ENCODE measurements at regions not wholly inside any gene's neighbourhood (a gene's known extent, or its start where the extent isn't known, plus 50 kb on each side); places are given as distances from the start of the nearest gene placed in this dataset.
"Not testable (repeated sequence)": the region's sequence is repeated elsewhere in the genome, so short reads cannot be mapped to it uniquely, and the experiment has no call there.

DNA sequence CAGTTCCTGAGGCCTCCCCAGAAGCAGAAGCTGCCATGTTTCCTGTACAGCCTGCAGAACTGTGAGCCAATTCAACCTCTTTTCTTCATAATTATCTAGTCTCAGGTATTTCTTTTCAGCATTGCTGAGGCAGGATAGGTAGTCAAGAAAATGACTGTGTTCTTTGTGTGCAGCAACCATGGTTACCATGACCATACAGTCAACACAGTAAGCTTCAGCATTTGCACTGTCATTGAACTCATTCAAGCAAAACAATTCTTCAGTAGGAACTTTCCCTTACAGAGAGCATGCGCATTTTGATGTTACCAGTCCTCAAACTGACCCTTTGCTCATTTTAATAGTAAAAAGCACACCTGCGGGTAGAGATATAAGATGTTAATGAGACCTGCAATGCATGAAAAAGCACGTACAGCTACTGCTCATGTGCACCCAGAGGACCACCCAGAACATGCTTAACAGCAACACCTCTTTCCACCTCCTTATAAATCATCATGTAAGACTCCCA lies 180.8 kb downstream of the PRKX start:
- peaks cover 0 to 4% of the 10 kb centered on the region in 2 donors for H3K36me3 Mint-ChIP-seq
- no peak for DNase-seq
- Histone ChIP-seq H3K9me3 (ENCODE audit: control insufficient read depth in 1 of 2, low read length in 2 of 2) (no peaks in the 10 kb centered on the region), H3K27me3 (ENCODE audit: insufficient read depth, low read length) (no peaks in the 10 kb centered on the region), H3K36me3 (ENCODE audit: insufficient read depth, low read length) (no peaks in the 10 kb centered on the region), H3K4me3 (ENCODE audit: low read length in 2 of 2) (no peak overlapping the region), H3K4me1 (ENCODE audit: insufficient read depth, low read length) (no peaks in the 10 kb centered on the region), H3K27ac (ENCODE audit: low read depth, low read length) (no peak overlapping the region)
- H3K27ac Mint-ChIP-seq, result no peak overlapping the region
- no peaks in the 10 kb centered on the region for H3K4me1 Mint-ChIP-seq
- no peak overlapping the region for H3K4me3 Mint-ChIP-seq
- ChIA-PET POLR2A (ENCODE audit: partially characterized antibody) (no interaction called here), CTCF (ENCODE audit: partially characterized antibody) (no interaction called here)
- peaks cover 0 to 10% of the 10 kb centered on the region in 2 donors for H3K27me3 Mint-ChIP-seq
- H3K9me3 Mint-ChIP-seq, result peaks cover 0 to 34% (median 14%) of the 10 kb centered on the region in 8 donors
- intact Hi-C loops (cut with micrococcal nuclease), result no loop called here

DNA sequence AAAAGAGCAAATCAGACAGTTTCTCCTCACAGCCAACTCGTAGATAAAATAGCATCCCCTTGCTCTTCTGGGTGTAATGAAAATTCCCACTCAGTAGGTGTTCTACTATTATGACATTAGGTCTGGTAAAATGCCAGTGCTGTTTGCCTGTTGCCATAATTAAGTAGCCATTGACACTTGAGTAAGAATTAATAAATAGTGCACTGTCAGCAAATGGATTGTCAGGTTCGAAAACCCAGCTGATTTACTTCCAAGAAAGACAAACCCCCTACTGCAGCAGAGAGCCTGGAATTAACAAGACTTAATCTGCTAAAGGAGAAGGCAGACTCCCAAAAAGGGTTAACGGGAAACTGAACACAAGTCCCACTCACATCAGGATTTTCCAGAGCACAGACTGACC lies 182.0 kb downstream of the PRKX start:
- intact Hi-C loops (cut with micrococcal nuclease); H3K27me3 Mint-ChIP-seq; H3K9me3 ChIP-seq (ENCODE audit: control insufficient read depth in 1 of 2, low read length in 2 of 2); H3K27ac ChIP-seq (ENCODE audit: low read depth, low read length); H3K36me3 ChIP-seq (ENCODE audit: insufficient read depth, low read length); H3K36me3 Mint-ChIP-seq; DNase-seq; H3K27ac Mint-ChIP-seq; H3K4me1 Mint-ChIP-seq; POLR2A ChIA-PET (ENCODE audit: partially characterized antibody); H3K4me3 ChIP-seq (ENCODE audit: low read length in 2 of 2); H3K4me1 ChIP-seq (ENCODE audit: insufficient read depth, low read length); H3K27me3 ChIP-seq (ENCODE audit: insufficient read depth, low read length); H3K4me3 Mint-ChIP-seq; CTCF ChIA-PET (ENCODE audit: partially characterized antibody): not testable (repeated sequence)
- H3K9me3 Mint-ChIP-seq, result peaks cover 0 to 38% (median 14%) of the 10 kb centered on the region in 8 donors

DNA sequence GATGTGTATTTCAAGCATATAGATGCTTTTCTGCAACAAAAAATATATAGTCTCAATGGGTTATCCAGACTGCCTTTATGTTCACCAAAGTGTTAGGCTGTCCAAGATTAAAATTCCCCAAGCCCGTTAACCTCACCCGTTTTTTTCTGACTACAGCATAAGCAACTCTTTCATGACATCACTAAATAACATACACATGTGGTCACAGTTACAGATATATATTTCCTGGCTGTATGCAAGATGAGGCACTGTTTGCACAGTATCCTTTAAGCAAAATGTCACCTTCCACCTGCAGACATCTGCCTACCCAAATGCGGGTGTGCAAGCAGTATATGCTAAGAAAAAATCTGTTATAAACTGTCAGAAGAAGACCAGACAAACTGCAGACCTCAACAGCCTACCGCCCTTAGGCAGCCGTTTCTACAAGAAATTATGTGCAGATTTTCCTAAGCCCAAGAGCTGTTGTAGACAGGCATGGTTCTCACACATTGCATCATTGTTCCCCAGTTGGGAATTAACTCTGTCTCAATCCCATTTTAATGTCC lies 183.1 kb upstream of the MXRA5 start:
- H3K4me3 Mint-ChIP-seq, result no peak overlapping the region
- Histone ChIP-seq H3K27ac (ENCODE audit: low read depth, low read length) (no peak overlapping the region), H3K36me3 (ENCODE audit: insufficient read depth, low read length) (no peaks in the 10 kb centered on the region), H3K4me1 (ENCODE audit: insufficient read depth, low read length) (no peaks in the 10 kb centered on the region), H3K4me3 (ENCODE audit: low read length in 2 of 2) (no peak overlapping the region), H3K9me3 (ENCODE audit: control insufficient read depth in 1 of 2, low read length in 2 of 2) (no peaks in the 10 kb centered on the region), H3K27me3 (ENCODE audit: insufficient read depth, low read length) (no peaks in the 10 kb centered on the region)
- no peak for DNase-seq
- intact Hi-C loops (cut with micrococcal nuclease), result no loop called here
- POLR2A ChIA-PET (ENCODE audit: partially characterized antibody), result no interaction called here
- H3K27ac Mint-ChIP-seq, result no peak overlapping the region
- H3K27me3 Mint-ChIP-seq, result peaks cover 0 to 8% of the 10 kb centered on the region in 2 donors
- no peaks in the 10 kb centered on the region for H3K36me3 Mint-ChIP-seq
- CTCF ChIA-PET (ENCODE audit: partially characterized antibody), result no interaction called here
- peaks cover 0 to 24% (median 5%) of the 10 kb centered on the region in 8 donors for H3K9me3 Mint-ChIP-seq
- no peaks in the 10 kb centered on the region for H3K4me1 Mint-ChIP-seq

DNA sequence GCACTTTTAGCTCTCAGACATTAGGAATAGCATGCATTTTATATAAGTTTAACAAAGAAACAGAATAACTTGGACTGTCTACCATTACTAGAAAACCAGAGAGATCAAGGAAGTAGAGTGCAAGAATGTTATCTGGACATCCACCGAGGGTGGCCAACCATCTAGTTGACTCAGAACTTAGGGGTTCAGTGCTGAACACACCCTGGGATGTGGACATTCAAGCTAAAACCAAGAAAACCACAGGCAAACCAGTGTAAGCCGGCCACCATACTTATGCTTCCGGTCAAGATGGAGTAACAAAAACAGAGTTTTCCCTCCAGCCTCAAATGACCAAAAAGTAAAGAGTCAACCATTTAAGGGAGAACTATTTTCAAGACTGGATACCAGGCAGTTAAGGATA lies 181.4 kb upstream of the MXRA5 start:
- POLR2A ChIA-PET (ENCODE audit: partially characterized antibody), result no interaction called here
- no peaks in the 10 kb centered on the region for H3K36me3 Mint-ChIP-seq
- CTCF ChIA-PET (ENCODE audit: partially characterized antibody), result no interaction called here

DNA sequence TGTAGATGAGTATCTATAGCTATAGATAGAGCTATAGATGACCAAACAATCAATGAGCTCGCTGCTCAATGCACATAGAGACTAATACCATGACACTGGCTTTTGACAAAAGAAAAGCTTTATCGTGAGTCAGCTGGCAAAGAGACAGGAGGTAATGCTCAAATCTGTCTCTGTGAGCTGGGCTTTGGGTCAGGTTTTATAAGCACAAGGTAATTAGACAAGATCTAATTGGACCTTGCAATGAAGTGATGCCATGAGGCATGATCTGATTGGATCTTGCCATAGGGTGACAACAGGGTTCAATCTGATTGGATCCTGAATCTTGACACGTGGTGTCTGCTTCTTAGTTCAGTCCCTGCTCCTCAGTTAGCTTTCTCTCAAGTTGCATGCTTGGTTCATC lies 180.7 kb upstream of the MXRA5 start:
- intact Hi-C loops (cut with micrococcal nuclease), result no loop called here
- H3K9me3 ChIP-seq (ENCODE audit: control insufficient read depth in 1 of 2, low read length in 2 of 2), result no peaks in the 10 kb centered on the region
- Mint-ChIP-seq H3K27me3 (peaks cover 0 to 2% of the 10 kb centered on the region in 2 donors), H3K4me1 (no peaks in the 10 kb centered on the region), H3K27ac (no peak overlapping the region), H3K9me3 (peaks cover 0 to 3% (median 0%) of the 10 kb centered on the region in 8 donors), H3K36me3 (no peaks in the 10 kb centered on the region), H3K4me3 (no peak overlapping the region)
- no peaks in the 10 kb centered on the region for H3K27me3 ChIP-seq (ENCODE audit: insufficient read depth, low read length)
- H3K36me3 ChIP-seq (ENCODE audit: insufficient read depth, low read length), result no peaks in the 10 kb centered on the region
- DNase-seq, result no peak
- H3K4me1 ChIP-seq (ENCODE audit: insufficient read depth, low read length), result no peaks in the 10 kb centered on the region
- no peak overlapping the region for H3K4me3 ChIP-seq (ENCODE audit: low read length in 2 of 2)
- CTCF ChIA-PET (ENCODE audit: partially characterized antibody), result no interaction called here
- POLR2A ChIA-PET (ENCODE audit: partially characterized antibody), result no interaction called here
- H3K27ac ChIP-seq (ENCODE audit: low read depth, low read length), result no peak overlapping the region

More for the DNA sequence above, 181.4 kb upstream of the MXRA5 start:
- H3K4me3 Mint-ChIP-seq, result no peak overlapping the region
- H3K36me3 ChIP-seq (ENCODE audit: insufficient read depth, low read length), result no peaks in the 10 kb centered on the region
- intact Hi-C loops (cut with micrococcal nuclease), result no loop called here
- H3K9me3 Mint-ChIP-seq, result peaks cover 0 to 9% (median 0%) of the 10 kb centered on the region in 8 donors
- no peaks in the 10 kb centered on the region for H3K4me1 Mint-ChIP-seq
- H3K9me3 ChIP-seq (ENCODE audit: control insufficient read depth in 1 of 2, low read length in 2 of 2), result no peaks in the 10 kb centered on the region
- H3K4me3 ChIP-seq (ENCODE audit: low read length in 2 of 2), result no peak overlapping the region
- no peak overlapping the region for H3K27ac Mint-ChIP-seq
- no peaks in the 10 kb centered on the region for H3K4me1 ChIP-seq (ENCODE audit: insufficient read depth, low read length)
- no peak for DNase-seq
- H3K27me3 Mint-ChIP-seq, result peaks cover 0 to 2% of the 10 kb centered on the region in 2 donors
- H3K27me3 ChIP-seq (ENCODE audit: insufficient read depth, low read length), result no peaks in the 10 kb centered on the region
- H3K27ac ChIP-seq (ENCODE audit: low read depth, low read length), result no peak overlapping the region

DNA sequence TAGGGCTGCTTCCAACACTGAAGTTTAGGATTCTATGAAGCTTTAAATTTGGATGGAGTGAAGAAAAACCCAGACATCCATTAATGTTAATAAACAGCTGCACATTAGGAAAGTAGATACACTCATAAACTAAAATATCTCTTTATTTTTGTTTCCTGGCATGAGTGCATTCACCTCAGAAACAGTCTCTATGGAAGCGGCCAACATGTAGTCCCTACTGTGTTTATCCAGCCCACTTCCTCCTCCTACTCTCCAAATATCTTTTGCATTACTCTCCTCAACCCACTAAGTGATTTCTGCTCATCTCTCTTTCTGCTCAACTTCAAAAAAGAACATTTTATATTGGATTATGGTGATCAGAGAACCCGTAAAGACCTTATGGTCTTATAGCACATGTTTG lies 180.3 kb upstream of the MXRA5 start:
- CTCF ChIA-PET (ENCODE audit: partially characterized antibody), result no interaction called here
- H3K9me3 Mint-ChIP-seq, result peaks cover 0 to 3% (median 0%) of the 10 kb centered on the region in 8 donors
- Histone ChIP-seq H3K27ac (ENCODE audit: low read depth, low read length) (no peak overlapping the region), H3K36me3 (ENCODE audit: insufficient read depth, low read length) (no peaks in the 10 kb centered on the region), H3K9me3 (ENCODE audit: control insufficient read depth in 1 of 2, low read length in 2 of 2) (no peaks in the 10 kb centered on the region), H3K27me3 (ENCODE audit: insufficient read depth, low read length) (no peaks in the 10 kb centered on the region), H3K4me1 (ENCODE audit: insufficient read depth, low read length) (no peaks in the 10 kb centered on the region), H3K4me3 (ENCODE audit: low read length in 2 of 2) (no peak overlapping the region)
- H3K27ac Mint-ChIP-seq, result no peak overlapping the region
- no peak overlapping the region for H3K4me3 Mint-ChIP-seq
- no peaks in the 10 kb centered on the region for H3K4me1 Mint-ChIP-seq
- no peak for DNase-seq
- intact Hi-C loops (cut with micrococcal nuclease), result no loop called here
- POLR2A ChIA-PET (ENCODE audit: partially characterized antibody), result no interaction called here
- H3K36me3 Mint-ChIP-seq, result no peaks in the 10 kb centered on the region
- peaks cover 0 to 2% of the 10 kb centered on the region in 2 donors for H3K27me3 Mint-ChIP-seq

DNA sequence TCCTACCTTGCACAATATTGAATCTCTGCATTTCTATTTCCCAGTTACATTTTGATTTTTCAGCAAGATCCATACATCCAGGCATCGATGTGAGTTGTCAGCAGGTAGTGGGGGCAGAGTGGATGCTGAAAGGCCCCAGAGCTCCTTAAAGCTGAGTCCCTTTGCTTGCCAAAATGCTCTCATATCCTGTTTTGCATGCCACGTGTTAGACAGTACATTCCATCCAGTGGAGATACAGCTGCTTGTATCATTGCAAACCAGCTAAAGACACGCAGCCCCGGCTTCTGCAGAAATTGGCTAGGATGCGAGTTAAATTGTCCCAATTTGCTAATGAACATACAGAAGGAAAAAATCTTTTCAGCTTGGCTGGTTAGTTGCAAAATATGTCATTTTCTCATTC lies 179.6 kb upstream of the MXRA5 start:
- POLR2A ChIA-PET (ENCODE audit: partially characterized antibody), result no interaction called here
- no peaks in the 10 kb centered on the region for H3K4me1 Mint-ChIP-seq
- H3K27ac Mint-ChIP-seq, result no peak overlapping the region
- CTCF ChIA-PET (ENCODE audit: partially characterized antibody), result no interaction called here
- no peak for DNase-seq
- Histone ChIP-seq H3K9me3 (ENCODE audit: control insufficient read depth in 1 of 2, low read length in 2 of 2) (no peaks in the 10 kb centered on the region), H3K4me3 (ENCODE audit: low read length in 2 of 2) (no peak overlapping the region), H3K4me1 (ENCODE audit: insufficient read depth, low read length) (no peaks in the 10 kb centered on the region), H3K27ac (ENCODE audit: low read depth, low read length) (no peak overlapping the region), H3K27me3 (ENCODE audit: insufficient read depth, low read length) (no peaks in the 10 kb centered on the region), H3K36me3 (ENCODE audit: insufficient read depth, low read length) (no peaks in the 10 kb centered on the region)
- H3K36me3 Mint-ChIP-seq, result no peaks in the 10 kb centered on the region
- intact Hi-C loops (cut with micrococcal nuclease), result no loop called here
- peaks cover 0 to 3% (median 0%) of the 10 kb centered on the region in 8 donors for H3K9me3 Mint-ChIP-seq
- H3K27me3 Mint-ChIP-seq, result peaks cover 0 to 2% of the 10 kb centered on the region in 2 donors
- no peak overlapping the region for H3K4me3 Mint-ChIP-seq

All from CD4-positive, alpha-beta memory T cell (primary cell).